Suprapubic skin (tissue), 4 donors: ENCODE measurements at regions not wholly inside any gene's neighbourhood (a gene's known extent, or its start where the extent isn't known, plus 50 kb on each side); places are given as distances from the start of the nearest gene placed in this dataset.

ENCODE experiments used
- DNase-seq, 2 donors: peaks; one replicate each; pipeline ENCODE4 v3.0.0-alpha.2; 2019; ENCODE audit warnings: low spot score in 2 of 2
- H3K27ac ChIP-seq: fragments of 200-600 bp; sonication (generic); one replicate; pipeline ENCODE4 v1.5.1; 2019
- H3K27me3 ChIP-seq: fragments of 200-600 bp; sonication (generic); one replicate; pipeline ENCODE4 v1.5.1; 2019
- H3K36me3 ChIP-seq: fragments of 200-600 bp; sonication (generic); one replicate; pipeline ENCODE4 v1.5.1; 2019
- H3K4me1 ChIP-seq: fragments of 200-600 bp; sonication (generic); one replicate; pipeline ENCODE4 v1.5.1; 2019
- H3K4me3 ChIP-seq: fragments of 200-600 bp; sonication (generic); one replicate; pipeline ENCODE4 v1.5.1; 2019; ENCODE audit warnings: mild to moderate bottlenecking
- H3K9me3 ChIP-seq: fragments of 200-600 bp; sonication (generic); one replicate; pipeline ENCODE4 v1.5.1; 2019
- CTCF ChIP-seq, 2 donors: fragments of 200-600 bp in 1 of 2; fragments of 450-650 bp in 1 of 2; sonication (generic) in 1 of 2; IDR thresholded peaks; one replicate each; pipeline ENCODE4 v1.5.1; 2016 to 2019; ENCODE audit warnings: antibody characterized with exemption in 2 of 2, mild to moderate bottlenecking in 1 of 2, moderate library complexity in 1 of 2
- EP300 ChIP-seq: sonication (generic); formaldehyde crosslinking; IDR thresholded peaks from one replicate; pipeline ENCODE4 v1.6.1; 2017; ENCODE audit warnings: antibody characterized with exemption
- POLR2A ChIP-seq, 2 donors: fragments of 450-650 bp; IDR thresholded peaks; one replicate each; pipeline ENCODE4 v1.6.1; 2017; ENCODE audit warnings: antibody characterized with exemption in 2 of 2, mild to moderate bottlenecking in 2 of 2, moderate library complexity in 2 of 2
- POLR2AphosphoS5 ChIP-seq, 3 donors: sonication (generic); formaldehyde crosslinking; IDR thresholded peaks; one replicate each; pipeline ENCODE4 v1.6.1; 2017; ENCODE audit warnings: antibody characterized with exemption in 3 of 3
- WGBS: methylation state at CpG from one replicate; pipeline ENCODE4 v1.1.5; 2018; 5-methylcytosine and 5-hydroxymethylcytosine counted together

- WGBS, result 83% methylated on average over 8 of the region's 13 CpGs
- no peak overlapping the region for H3K4me3 ChIP-seq
- no peak overlapping the region for H3K27ac ChIP-seq
- H3K36me3 ChIP-seq, result no peaks in the 10 kb centered on the region
- H3K4me1 ChIP-seq, result peaks cover 6% of the 10 kb centered on the region
- peaks cover 36% of the 10 kb centered on the region for H3K27me3 ChIP-seq
- TF ChIP-seq POLR2AphosphoS5 (IDR thresholded peaks at IDR 0.05), result no peak
- no peak for TF ChIP-seq CTCF (IDR thresholded peaks at IDR 0.05)
- TF ChIP-seq POLR2A (IDR thresholded peaks at IDR 0.05), result no peak
- TF ChIP-seq EP300, result no peak
- H3K9me3 ChIP-seq, result no peaks in the 10 kb centered on the region
- no peak for DNase-seq
Measured at GRCh38 chr15:77824361-77825251, 191.9 kb upstream of the LINGO1 start.

GRCh38 chr15:77823736-77824135 lies 191.0 kb upstream of the LINGO1 start:
- Histone ChIP-seq H3K4me1 (peaks cover 15% of the 10 kb centered on the region), H3K9me3 (no peaks in the 10 kb centered on the region), H3K27me3 (peaks cover 45% of the 10 kb centered on the region), H3K36me3 (no peaks in the 10 kb centered on the region), H3K4me3 (no peak overlapping the region), H3K27ac (no peak overlapping the region)
- 71% methylated on average over 2 of the region's 4 CpGs for WGBS
- TF ChIP-seq CTCF (IDR thresholded peaks at IDR 0.05) (no peak), EP300 (no peak), POLR2A (IDR thresholded peaks at IDR 0.05) (no peak), POLR2AphosphoS5 (IDR thresholded peaks at IDR 0.05) (no peak)
- no peak for DNase-seq

- Histone ChIP-seq H3K27me3 (peaks cover 55% of the 10 kb centered on the region), H3K27ac (no peak overlapping the region), H3K36me3 (no peaks in the 10 kb centered on the region), H3K4me1 (peaks cover 22% of the 10 kb centered on the region), H3K9me3 (no peaks in the 10 kb centered on the region), H3K4me3 (no peak overlapping the region)
- no peak for DNase-seq
- TF ChIP-seq EP300 (no peak), POLR2AphosphoS5 (IDR thresholded peaks at IDR 0.05) (no peak), CTCF (IDR thresholded peaks at IDR 0.05) (no peak), POLR2A (IDR thresholded peaks at IDR 0.05) (no peak)
- WGBS, result 81% methylated on average over 6 of the region's 7 CpGs
Measured at GRCh38 chr15:77822631-77823230, 190.0 kb upstream of the LINGO1 start.

- no peak overlapping the region for H3K27ac ChIP-seq
- TF ChIP-seq POLR2AphosphoS5 (IDR thresholded peaks at IDR 0.05) (no peak), EP300 (no peak), POLR2A (IDR thresholded peaks at IDR 0.05) (no peak), CTCF (IDR thresholded peaks at IDR 0.05) (no peak)
- 80% methylated on average over 2 of the region's 2 CpGs for WGBS
- H3K36me3 ChIP-seq, result no peaks in the 10 kb centered on the region
- no peak for DNase-seq
- no peak overlapping the region for H3K4me3 ChIP-seq
- H3K27me3 ChIP-seq, result peaks cover 63% of the 10 kb centered on the region
- H3K9me3 ChIP-seq, result no peaks in the 10 kb centered on the region
- peaks cover 22% of the 10 kb centered on the region for H3K4me1 ChIP-seq
Measured at GRCh38 chr15:77821959-77822256, 189.2 kb upstream of the LINGO1 start.

- no peaks in the 10 kb centered on the region for H3K9me3 ChIP-seq
- H3K36me3 ChIP-seq, result no peaks in the 10 kb centered on the region
- TF ChIP-seq EP300 (no peak), POLR2AphosphoS5 (IDR thresholded peaks at IDR 0.05) (no peak), CTCF (IDR thresholded peaks at IDR 0.05) (peak; percentile 21 to 68)
- WGBS, result 40% methylated on average over 12 of the region's 12 CpGs
- DNase-seq, result no peak
- H3K4me1 ChIP-seq, result peaks cover 22% of the 10 kb centered on the region
- H3K27me3 ChIP-seq, result peaks cover 68% of the 10 kb centered on the region
- H3K27ac ChIP-seq, result no peak overlapping the region
- H3K4me3 ChIP-seq, result no peak overlapping the region
Measured at GRCh38 chr15:77821188-77821958, 188.7 kb upstream of the LINGO1 start.
